Activated effector memory CD4-positive, alpha-beta T cell treated with Interleukin-2 at 50 U/mL for 16 hours (primary cell): ENCODE measurements at regions not wholly inside any gene's neighbourhood (a gene's known extent, or its start where the extent isn't known, plus 50 kb on each side); places are given as distances from the start of the nearest gene placed in this dataset.
"Not testable (repeated sequence)": the region's sequence is repeated elsewhere in the genome, so short reads cannot be mapped to it uniquely, and the experiment has no call there.

Source experiments
- DNase-seq: peaks from one replicate; pipeline ENCODE4 v3.0.0-alpha.2; 2020

DNA sequence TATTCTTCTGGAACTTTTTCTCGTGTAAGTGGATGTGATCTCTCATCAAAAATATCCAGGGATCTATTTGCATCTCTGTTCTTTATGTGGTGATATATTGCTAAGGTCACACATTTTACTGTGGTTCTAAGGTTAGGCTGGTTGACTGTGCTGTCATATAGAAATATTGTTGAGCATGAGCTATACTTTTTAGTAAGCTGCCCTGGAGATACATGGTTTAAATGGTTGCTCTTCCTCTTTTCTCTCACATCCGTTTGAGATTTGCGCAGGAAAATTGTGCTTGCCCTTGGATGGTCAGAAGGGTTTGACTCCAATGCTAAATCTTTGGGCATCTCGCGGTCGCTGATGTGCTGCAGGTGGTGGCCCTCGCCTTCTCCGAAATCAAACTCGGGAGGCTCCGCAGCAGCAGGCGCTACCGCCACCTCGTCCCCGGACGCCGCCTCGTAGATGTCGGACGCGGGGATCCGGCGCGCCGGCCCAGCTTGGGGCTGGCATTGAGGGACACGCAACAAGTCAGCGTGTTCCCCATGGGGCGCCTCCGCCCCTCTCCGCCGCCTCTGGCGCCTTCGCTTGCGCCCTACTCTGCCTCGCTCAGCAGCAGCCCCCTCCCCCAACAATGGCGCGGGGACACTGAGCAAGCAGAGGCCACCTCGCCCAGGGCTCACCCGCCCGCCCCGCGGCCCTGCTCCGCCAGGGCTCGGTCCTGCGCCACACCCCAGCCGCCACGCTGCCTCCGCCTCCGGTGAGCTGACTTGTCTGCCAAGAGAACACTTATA lies 154.5 kb downstream of the MSN start:
- peak; percentile 23 for DNase-seq

DNA sequence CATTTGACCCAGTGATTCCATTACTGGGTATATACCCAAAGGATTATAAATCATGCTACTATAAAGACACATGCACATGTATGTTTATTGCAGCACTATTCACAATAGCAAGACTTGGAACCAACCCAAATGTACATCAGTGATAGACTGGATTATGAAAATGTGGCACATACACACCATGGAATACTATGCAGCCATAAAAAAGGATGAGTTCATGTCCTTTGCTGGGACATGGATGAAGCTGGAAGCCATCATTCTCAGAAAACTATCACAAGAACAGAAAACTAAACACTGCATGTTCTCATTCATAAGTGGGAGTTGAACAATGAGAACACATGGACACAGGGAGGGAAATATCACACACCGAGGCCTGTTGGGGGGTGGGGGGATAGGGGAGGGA lies 152.5 kb downstream of the MSN start:
- DNase-seq, result not testable (repeated sequence)

DNA sequence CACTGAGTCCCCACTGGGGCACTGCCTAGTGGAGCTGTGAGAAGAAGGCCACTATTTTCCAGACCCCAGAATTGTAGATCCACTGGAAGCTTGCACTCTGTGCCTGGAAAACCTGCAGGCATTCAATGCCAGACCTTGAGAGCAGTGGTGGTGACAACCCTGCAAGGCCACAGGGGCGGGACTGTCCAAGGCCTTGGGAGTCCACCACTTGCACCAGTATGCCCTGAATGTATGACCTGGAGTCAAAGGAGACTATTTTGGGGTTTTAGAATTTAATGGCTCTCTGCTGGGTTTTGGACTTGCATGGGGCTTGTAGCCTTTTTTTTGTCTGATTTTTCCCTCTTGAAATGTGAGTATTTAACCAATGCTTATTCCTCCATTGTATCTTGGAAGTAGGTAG lies 145.8 kb downstream of the MSN start:
- DNase-seq, result no peak

DNA sequence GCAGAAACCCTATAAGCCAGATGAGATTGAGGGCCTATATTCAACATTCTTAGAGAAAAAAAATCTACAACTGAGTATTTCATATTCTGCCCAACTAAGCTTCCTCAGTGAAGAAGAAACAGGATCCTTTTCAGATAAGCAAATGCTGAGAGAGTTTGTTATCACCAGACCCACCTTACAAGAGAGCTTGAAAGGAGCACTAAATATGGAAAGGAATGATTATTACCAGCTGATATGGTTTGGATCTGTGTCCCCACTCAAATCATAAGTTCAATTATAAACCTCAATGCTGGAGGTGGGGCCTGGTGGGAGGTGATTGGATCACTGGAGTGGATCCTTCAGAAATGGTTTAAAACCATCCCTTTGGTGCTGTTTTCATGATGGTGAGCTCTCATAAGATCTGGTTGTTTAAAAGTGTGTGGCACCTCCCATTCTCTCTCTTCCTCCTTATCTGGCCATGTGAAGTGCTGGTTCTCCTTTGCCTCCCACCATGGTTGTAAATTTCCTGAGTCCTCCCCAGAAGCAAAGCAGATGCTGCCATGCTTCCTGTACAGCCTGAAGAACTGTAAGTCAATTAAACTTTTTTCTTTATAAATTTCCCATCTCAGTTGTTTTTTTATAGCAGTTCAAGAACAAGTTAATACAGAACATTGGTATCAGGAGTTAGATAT lies 144.2 kb downstream of the MSN start:
- no peak for DNase-seq
